Common myeloid progenitor, CD34-positive (primary cell): ENCODE measurements at regions not wholly inside any gene's neighbourhood (a gene's known extent, or its start where the extent isn't known, plus 50 kb on each side); places are given as distances from the start of the nearest gene placed in this dataset.
"Not testable (repeated sequence)": the region's sequence is repeated elsewhere in the genome, so short reads cannot be mapped to it uniquely, and the experiment has no call there.

Experiments
- CTCF ChIA-PET: fragments of 350-600 bp; sonication (Branson Sonifier 250); formaldehyde crosslinking; loops from one replicate; lab custom pipeline; 2021; ENCODE audit warnings: antibody characterized with exemption; lab: Charles Lee
- POLR2A ChIA-PET: fragments of 350-600 bp; sonication (Branson Sonifier 250); formaldehyde crosslinking; loops from one replicate; lab custom pipeline; 2021; ENCODE audit warnings: antibody characterized with exemption; lab: Charles Lee
- DNase-seq, 3 donors: peaks; one replicate each; pipeline versions ENCODE4 v3.0.0 to v3.0.0-alpha.2; 2013
- H3K27ac ChIP-seq, 2 experiments: 1 replicate in 1 of 2; 2 replicates in 1 of 2; pipeline ENCODE4 v1.7.0; 2013; ENCODE audit warnings: inconsistent platforms in 2 of 2, low read length in 2 of 2, mild to moderate bottlenecking in 2 of 2, low read depth in 1 of 2, moderate library complexity in 1 of 2; ENCODE audit not compliant: severe bottlenecking in 2 of 2, insufficient read depth in 1 of 2, poor library complexity in 1 of 2
- H3K27me3 ChIP-seq, 5 experiments: replicated peaks in 2 of 5; 1 replicate in 3 of 5; 2 replicates in 2 of 5; pipeline versions ENCODE4 v1.6.1 to v1.7.0; 2013; ENCODE audit warnings: low read length in 4 of 5, mild to moderate bottlenecking in 2 of 5, moderate library complexity in 2 of 5, inconsistent platforms in 1 of 5; ENCODE audit not compliant: insufficient read depth in 5 of 5, control insufficient read depth in 4 of 5
- H3K36me3 ChIP-seq, 4 experiments: 1 replicate in 2 of 4; 2 replicates in 2 of 4; pipeline versions ENCODE4 v1.6.1 to v1.7.0; 2013; ENCODE audit warnings: low read length in 3 of 4, control low read depth in 1 of 4, mild to moderate bottlenecking in 1 of 4; ENCODE audit not compliant: control insufficient read depth in 4 of 4, insufficient read depth in 4 of 4
- H3K4me1 ChIP-seq, 4 experiments: 1 replicate in 3 of 4; 2 replicates in 1 of 4; pipeline versions ENCODE4 v1.6.1 to v1.7.1; 2013; ENCODE audit warnings: low read length in 3 of 4, mild to moderate bottlenecking in 3 of 4, control low read depth in 1 of 4, inconsistent platforms in 1 of 4, moderate library complexity in 1 of 4; ENCODE audit not compliant: control insufficient read depth in 4 of 4, insufficient read depth in 4 of 4; ENCODE audit errors: control extremely low read depth in 1 of 4
- H3K4me3 ChIP-seq, 7 experiments: 1 replicate in 4 of 7; 2 replicates in 3 of 7; pipeline versions ENCODE4 v1.5.1 to v1.7.0; 2013; ENCODE audit warnings: mild to moderate bottlenecking in 7 of 7, low read length in 6 of 7, moderate library complexity in 6 of 7, inconsistent platforms in 2 of 7, low read depth in 2 of 7, control low read depth in 1 of 7; ENCODE audit not compliant: insufficient read depth in 4 of 7, control insufficient read depth in 1 of 7; ENCODE audit errors: extremely low read depth in 1 of 7
- H3K9me3 ChIP-seq, 5 experiments: 1 replicate in 4 of 5; 2 replicates in 1 of 5; pipeline versions ENCODE4 v1.6.1 to v1.7.1; 2013; ENCODE audit warnings: low read length in 4 of 5, mild to moderate bottlenecking in 2 of 5, inconsistent platforms in 1 of 5, low read depth in 1 of 5, moderate library complexity in 1 of 5; ENCODE audit not compliant: control insufficient read depth in 4 of 5, insufficient read depth in 2 of 5; ENCODE audit errors: control extremely low read depth in 1 of 5
- WGBS: methylation state at CpG from one replicate; pipeline ENCODE4 v1.1.5; 2013; ENCODE audit not compliant: insufficient coverage; 5-methylcytosine and 5-hydroxymethylcytosine counted together

GRCh38 chr14:38001501-38001900 lies 206.2 kb upstream of the SSTR1 start:
- Histone ChIP-seq H3K4me1 (no peaks in the 10 kb centered on the region), H3K9me3 (no peaks in the 10 kb centered on the region), H3K27me3 (peaks cover 0 to 2% (median 0%) of the 10 kb centered on the region in 5 experiments), H3K27ac (no peak overlapping the region), H3K36me3 (no peaks in the 10 kb centered on the region), H3K4me3 (no peak overlapping the region)
- ChIA-PET POLR2A (no interaction called here), CTCF (interaction anchor here (1.3 kb wide), 1 partner anchor 17 kb away, joined by 3 read pairs; no protein-coding TSS in a partner anchor)
- DNase-seq = no peak
- no CpG with 5 or more reads among the region's 1 CpG for WGBS

- Histone ChIP-seq H3K4me1 (no peaks in the 10 kb centered on the region), H3K4me3 (no peak overlapping the region), H3K27me3 (peaks cover 0 to 2% (median 0%) of the 10 kb centered on the region in 5 experiments), H3K36me3 (no peaks in the 10 kb centered on the region), H3K9me3 (no peaks in the 10 kb centered on the region), H3K27ac (no peak overlapping the region)
- 95% methylated on average over 4 of the region's 7 CpGs for WGBS
- no peak for DNase-seq
- ChIA-PET CTCF (no interaction called here), POLR2A (no interaction called here)
These were observed 203.7 kb upstream of the SSTR1 start for GRCh38 chr14:38003746-38004609.

GRCh38 chr14:38004610-38004879 lies 203.2 kb upstream of the SSTR1 start:
- POLR2A ChIA-PET = no interaction called here
- H3K27me3 ChIP-seq = peaks cover 0 to 2% (median 0%) of the 10 kb centered on the region in 5 experiments
- H3K4me1 ChIP-seq = no peaks in the 10 kb centered on the region
- no peaks in the 10 kb centered on the region for H3K9me3 ChIP-seq
- no peak overlapping the region for H3K27ac ChIP-seq
- no peak for DNase-seq
- CTCF ChIA-PET = no interaction called here
- no peaks in the 10 kb centered on the region for H3K36me3 ChIP-seq
- H3K4me3 ChIP-seq = no peak overlapping the region

- DNase-seq, H3K4me3 ChIP-seq, H3K27ac ChIP-seq, H3K27me3 ChIP-seq, POLR2A ChIA-PET, H3K4me1 ChIP-seq, H3K36me3 ChIP-seq, CTCF ChIA-PET: not testable (repeated sequence)
- peaks cover 3 to 22% (median 9%) of the 10 kb centered on the region in 5 experiments for H3K9me3 ChIP-seq
- WGBS = 83% methylated on average over 1 of the region's 2 CpGs
These were observed 196.5 kb upstream of the SSTR1 start for GRCh38 chr14:38011156-38011555.

GRCh38 chr14:38012056-38012455 lies 195.6 kb upstream of the SSTR1 start:
- CTCF ChIA-PET = no interaction called here
- H3K4me1 ChIP-seq = no peaks in the 10 kb centered on the region
- POLR2A ChIA-PET = no interaction called here

GRCh38 chr14:38016497-38016896 lies 191.2 kb upstream of the SSTR1 start:
- Histone ChIP-seq H3K36me3 (peaks cover 0 to 2% (median 0%) of the 10 kb centered on the region in 4 experiments), H3K4me3 (no peak overlapping the region), H3K9me3 (peaks cover 3 to 19% (median 7%) of the 10 kb centered on the region in 5 experiments), H3K27me3 (no peaks in the 10 kb centered on the region), H3K4me1 (no peaks in the 10 kb centered on the region), H3K27ac (no peak overlapping the region)
- whole genome bisulfite sequencing = 88% methylated on average over 2 of the region's 2 CpGs
- POLR2A ChIA-PET = no interaction called here
- DNase-seq = no peak
- CTCF ChIA-PET = no interaction called here

More at GRCh38 chr14:38012056-38012455, 195.6 kb upstream of the SSTR1 start:
- H3K4me3 ChIP-seq = no peak overlapping the region
- no peaks in the 10 kb centered on the region for H3K27me3 ChIP-seq
- H3K36me3 ChIP-seq = peaks cover 0 to 2% (median 0%) of the 10 kb centered on the region in 4 experiments
- H3K27ac ChIP-seq = no peak overlapping the region
- DNase-seq = no peak
- H3K9me3 ChIP-seq = peaks cover 3 to 22% (median 9%) of the 10 kb centered on the region in 5 experiments

GRCh38 chr14:38021861-38022260 lies 185.8 kb upstream of the SSTR1 start:
- WGBS = 100% methylated on average over 1 of the region's 2 CpGs
- ChIA-PET POLR2A (no interaction called here), CTCF (no interaction called here)
- H3K4me3 ChIP-seq = no peak overlapping the region
- H3K36me3 ChIP-seq = no peaks in the 10 kb centered on the region
- peaks cover 0 to 19% (median 4%) of the 10 kb centered on the region in 5 experiments for H3K9me3 ChIP-seq
- H3K27me3 ChIP-seq = no peaks in the 10 kb centered on the region
- no peak overlapping the region for H3K27ac ChIP-seq
- H3K4me1 ChIP-seq = no peaks in the 10 kb centered on the region
- DNase-seq = no peak
